HG03457 (cell line): ENCODE measurements at regions not wholly inside any gene's neighbourhood (a gene's known extent, or its start where the extent isn't known, plus 50 kb on each side); places are given as distances from the start of the nearest gene placed in this dataset.

Source experiments
- ATAC-seq: cut with Tn5 transposase; IDR thresholded peaks from one replicate; pipeline ENCODE4 v1.9.1; 2021; ENCODE audit warnings: moderate number of reproducible peaks; ENCODE audit not compliant: unreplicated experiment

- no peak for ATAC-seq
Measured at GRCh38 chr5:74295141-74295540, 345.4 kb downstream of the ENC1 start.

GRCh38 chr5:74294231-74294705 is 346.3 kb downstream of the ENC1 start:
- peak; percentile 62 for ATAC-seq

- ATAC-seq = no peak
Measured at GRCh38 chr5:74293182-74293581, 347.3 kb downstream of the ENC1 start.

DNA sequence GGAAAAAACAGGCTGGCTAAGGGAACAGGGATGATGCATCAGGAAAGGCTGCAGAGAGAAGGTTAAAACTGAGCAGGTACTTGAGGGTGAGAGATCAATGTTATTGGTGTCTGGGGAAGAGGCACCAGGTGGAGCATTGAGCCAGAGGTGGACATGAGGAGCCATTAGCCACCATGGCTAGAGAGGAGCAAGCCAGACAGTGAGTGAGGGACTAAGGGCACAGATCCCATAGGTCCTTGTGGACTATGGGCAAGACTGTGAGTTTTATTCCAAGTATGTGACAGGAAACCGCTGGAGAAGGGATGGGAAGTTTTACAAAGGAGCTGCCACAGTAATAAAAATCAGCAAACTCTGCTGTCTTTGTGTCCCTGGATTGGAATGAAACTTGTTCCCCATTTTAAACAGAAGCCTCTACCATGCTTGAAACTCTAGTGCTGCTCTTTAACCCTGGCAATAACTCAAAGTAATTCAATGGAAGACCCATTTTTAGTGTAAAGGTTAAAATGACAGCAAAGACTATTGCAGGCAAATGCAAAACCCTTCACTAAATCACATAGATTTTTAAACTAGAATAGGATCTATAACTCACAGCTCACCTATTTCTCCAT is 349.8 kb downstream of the ENC1 start:
- ATAC-seq = no peak

DNA sequence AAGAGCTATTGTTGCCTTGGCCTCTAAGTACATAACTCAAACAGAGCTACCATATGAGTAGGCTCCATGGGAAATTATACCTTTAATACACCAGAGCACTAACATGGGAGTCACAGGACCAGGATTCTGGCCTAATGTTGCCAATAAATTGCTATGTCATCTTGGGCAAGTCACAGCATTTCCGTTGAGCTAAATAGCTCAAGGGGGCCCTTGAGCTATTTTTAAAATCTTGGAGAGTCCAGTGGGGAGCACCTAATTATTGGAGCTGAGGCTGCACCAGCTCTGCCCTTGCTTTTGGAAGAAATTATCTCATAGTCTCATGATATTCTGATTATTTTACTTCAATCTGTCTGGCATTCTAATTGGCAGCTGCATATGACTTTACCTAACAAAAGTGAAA is 350.8 kb downstream of the ENC1 start:
- no peak for ATAC-seq

GRCh38 chr5:74289238-74289637 is 351.3 kb downstream of the ENC1 start:
- ATAC-seq = no peak

GRCh38 chr5:74288448-74289108 is 351.9 kb downstream of the ENC1 start:
- ATAC-seq = no peak

GRCh38 chr5:74288038-74288437 is 352.5 kb downstream of the ENC1 start:
- ATAC-seq = no peak

DNA sequence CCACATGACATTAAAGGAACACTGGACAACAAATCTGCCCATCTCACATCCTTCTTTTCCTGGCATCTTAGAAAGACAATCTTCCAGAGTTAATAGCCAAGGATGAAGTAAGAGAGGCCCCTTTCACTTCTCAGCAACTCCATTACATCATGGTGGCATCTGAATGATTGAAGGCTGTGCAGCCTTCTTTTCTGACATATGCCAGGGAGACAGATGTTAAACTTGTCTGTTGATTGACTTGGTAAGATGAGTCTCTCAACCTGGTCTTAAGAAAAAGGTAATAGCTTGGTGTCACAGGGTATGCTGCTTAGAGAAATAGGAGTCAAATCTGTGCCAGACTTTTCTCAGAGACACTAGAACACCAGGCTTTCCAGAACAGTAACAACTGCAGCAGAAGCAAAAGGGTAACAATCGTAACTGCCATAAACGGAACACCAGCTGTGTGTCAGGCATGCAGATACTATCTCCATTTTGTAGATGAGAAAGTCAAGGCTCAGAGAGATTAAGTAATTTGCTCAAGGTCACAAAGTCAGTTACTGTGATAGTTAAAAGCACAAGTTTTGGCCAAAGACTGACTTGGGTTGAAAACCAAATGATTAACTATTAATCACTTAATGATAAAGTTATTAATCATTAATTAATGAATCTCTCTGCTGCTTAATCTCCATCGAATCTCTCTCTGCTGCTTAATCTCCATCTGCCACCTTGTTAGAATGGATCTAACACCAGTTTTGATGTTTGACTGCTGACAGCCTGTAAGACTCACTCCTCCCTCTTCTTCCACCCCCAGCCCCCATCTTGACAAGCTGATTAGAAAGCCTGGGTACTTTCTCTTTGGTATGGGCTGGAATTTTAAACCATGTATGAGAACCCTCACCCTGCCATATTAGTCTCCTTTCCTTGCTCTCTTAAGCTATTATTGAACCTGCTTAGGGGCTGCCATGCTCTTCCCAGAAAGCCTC is 353.5 kb downstream of the ENC1 start:
- ATAC-seq = no peak

GRCh38 chr5:74285675-74286280 is 354.8 kb downstream of the ENC1 start:
- no peak for ATAC-seq

GRCh38 chr5:74282490-74282889 is 358.0 kb downstream of the ENC1 start:
- ATAC-seq = no peak

- ATAC-seq = no peak
Measured at GRCh38 chr5:74281166-74281565, 359.4 kb downstream of the ENC1 start.

GRCh38 chr5:74280306-74280705 is 360.2 kb downstream of the ENC1 start:
- no peak for ATAC-seq

- no peak for ATAC-seq
Measured at GRCh38 chr5:74279244-74279643, 361.3 kb downstream of the ENC1 start.

GRCh38 chr5:74277418-74277817 is 363.1 kb downstream of the ENC1 start:
- no peak for ATAC-seq

- ATAC-seq = no peak
Measured at GRCh38 chr5:74275171-74275992, 365.1 kb downstream of the ENC1 start.

GRCh38 chr5:74274326-74274725 is 366.2 kb downstream of the ENC1 start:
- ATAC-seq = no peak

GRCh38 chr5:74272831-74273451 is 367.6 kb downstream of the ENC1 start:
- no peak for ATAC-seq

DNA sequence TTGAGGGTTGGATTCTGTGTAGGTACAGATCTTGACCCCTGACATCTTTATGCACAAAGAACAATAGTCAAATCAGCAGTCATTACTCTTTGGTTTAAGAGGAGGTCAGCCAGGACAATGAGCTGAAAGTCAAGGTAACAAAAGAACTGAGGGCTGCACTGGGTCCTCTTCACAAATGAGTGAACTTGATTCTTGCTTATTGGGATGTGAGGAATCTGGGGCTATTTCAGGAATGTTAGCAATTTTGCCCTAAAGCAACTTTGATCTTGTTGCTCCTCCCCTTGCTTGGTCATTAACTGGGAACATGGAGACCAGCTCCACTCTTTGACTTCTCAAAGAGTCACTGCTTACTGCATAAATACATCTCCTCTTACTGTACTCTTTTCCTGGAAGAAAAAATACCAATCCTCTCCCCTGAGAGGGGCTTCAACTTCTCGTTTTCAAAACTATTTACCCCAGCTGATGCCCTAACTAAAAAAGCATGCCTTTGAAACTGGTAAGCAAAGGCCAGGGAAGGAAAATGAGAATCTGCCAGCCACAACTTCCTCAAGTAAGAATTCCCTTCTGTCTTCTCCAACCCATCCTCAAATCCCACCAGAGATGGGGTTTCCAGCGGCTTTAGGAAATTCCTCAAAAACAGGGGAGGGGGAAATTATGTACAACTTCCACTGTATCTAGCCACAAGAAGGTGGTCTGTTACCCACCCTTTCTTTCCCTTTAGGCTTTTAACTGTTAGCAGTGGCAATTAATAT is 368.3 kb downstream of the ENC1 start:
- ATAC-seq = no peak
